ENCODE measurements at regions not wholly inside any gene's neighbourhood (a gene's known extent, or its start where the extent isn't known, plus 50 kb on each side); places are given as distances from the start of the nearest gene placed in this dataset.

DNA sequence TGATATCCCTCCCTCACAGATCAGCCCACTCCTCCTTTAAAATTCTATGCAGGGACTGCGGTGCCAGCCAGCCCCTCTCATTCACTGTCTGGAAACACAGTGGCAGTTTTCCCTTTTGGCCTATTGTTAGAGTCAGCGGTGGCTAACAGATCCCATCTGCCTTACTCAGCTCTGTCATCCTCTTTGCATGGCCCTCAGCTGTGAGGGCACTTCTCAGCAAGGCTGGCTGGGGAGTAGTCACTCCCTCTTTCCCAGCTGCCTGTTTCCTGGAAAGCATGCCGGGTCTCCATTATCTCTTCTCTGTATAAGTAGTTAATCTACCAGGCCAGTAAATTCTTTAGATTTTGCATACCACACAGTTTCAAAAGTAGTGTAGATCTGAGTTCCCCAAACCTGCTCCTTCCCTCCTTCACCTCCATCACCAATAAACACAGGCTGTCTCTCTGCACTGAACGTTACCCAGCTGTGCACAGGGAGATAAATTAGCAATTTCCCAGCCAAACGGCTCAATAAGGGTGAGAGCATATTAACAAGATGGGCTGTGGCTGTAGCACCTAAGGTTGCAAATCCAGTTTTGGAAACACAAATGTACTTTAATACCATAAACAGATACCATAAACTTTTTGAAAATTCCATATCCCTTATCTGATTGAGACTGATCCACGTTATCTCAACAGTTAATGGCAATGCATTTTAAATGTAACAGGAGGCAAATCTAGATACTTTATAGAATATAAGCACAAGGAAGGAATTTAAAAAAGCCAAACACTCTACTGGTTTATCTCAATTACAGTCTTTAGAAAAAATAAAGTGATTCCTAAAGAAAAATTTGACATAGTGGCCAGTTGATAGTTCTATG, 229.3 kb downstream of the ANKRD50 start (continued):
- no peak for TF ChIP-seq YY1 (IDR thresholded peaks at IDR 0.05; ENCODE audit: low read depth)
- peak; percentile 83 for TF ChIP-seq MXI1 (IDR thresholded peaks at IDR 0.05; ENCODE audit: low read depth, low read length)
- TF ChIP-seq EP300 (IDR thresholded peaks at IDR 0.05; ENCODE audit: borderline replicate concordance in 1 of 2, low read depth in 1 of 2, low read length in 1 of 2), result no peak
- no peak for TF ChIP-seq RAD21 (IDR thresholded peaks at IDR 0.05; ENCODE audit: low read length)
- TF ChIP-seq EZH2phosphoT487 (IDR thresholded peaks at IDR 0.05; ENCODE audit: borderline replicate concordance, low read depth), result no peak
- no peak for TF ChIP-seq RCOR1 (IDR thresholded peaks at IDR 0.05; ENCODE audit: low read length)
- no peak for TF ChIP-seq FOXM1 (IDR thresholded peaks at IDR 0.05; ENCODE audit: low read depth)
- no peak for TF ChIP-seq ELF1 (IDR thresholded peaks at IDR 0.05)
- TF ChIP-seq REST (IDR thresholded peaks at IDR 0.05; ENCODE audit: low read depth, low read length), result no peak

DNA sequence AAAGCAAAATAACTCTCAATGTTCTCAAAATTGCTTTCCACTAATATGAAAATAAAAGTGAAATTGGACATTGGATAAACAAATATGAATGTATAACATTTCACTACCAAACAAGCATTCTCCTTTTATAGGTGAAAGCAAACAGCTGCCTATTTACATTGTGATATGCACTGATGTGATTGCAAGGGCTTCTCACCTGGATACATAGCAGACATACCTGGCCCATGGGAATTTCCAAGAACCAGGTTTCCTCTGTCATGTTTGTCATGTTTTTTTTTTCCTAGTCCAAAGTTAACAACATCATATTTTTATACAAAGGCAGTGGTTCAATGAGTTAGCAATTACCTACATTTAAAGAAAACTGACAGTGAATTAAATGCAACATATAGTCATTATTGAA, 228.5 kb downstream of the ANKRD50 start:
- Histone ChIP-seq H3K36me3 (replicated peaks in 1 of 2; ENCODE audit: control insufficient read depth in 1 of 2, insufficient read depth in 2 of 2, low read length in 1 of 2) (no peaks in the 10 kb centered on the region), H2AFZ (ENCODE audit: low read depth) (no peak overlapping the region), H3K4me3 (ENCODE audit: low read depth in 2 of 2, low read length in 1 of 2) (no peak overlapping the region), H3K9ac (no peak overlapping the region), H3K4me2 (no peak overlapping the region), H3K4me1 (ENCODE audit: control insufficient read depth in 1 of 2, insufficient read depth in 2 of 2, low read depth in 1 of 2, low read length in 1 of 2) (peaks cover 3 to 13% of the 10 kb centered on the region in 2 experiments; a peak in 3 of 4 replicates), H3K9me3 (no peaks in the 10 kb centered on the region), H3K9me2 (no peaks in the 10 kb centered on the region), H3K27me3 (ENCODE audit: insufficient read depth) (no peaks in the 10 kb centered on the region), H3K27ac (ENCODE audit: low read depth in 2 of 2, low read length in 1 of 2) (peak overlapping the region in 1 of 2 experiments; percentile 82; a peak in 1 of 4 replicates), H4K20me1 (ENCODE audit: insufficient read depth) (no peaks in the 10 kb centered on the region), H3F3A (replicated peaks; ENCODE audit: insufficient read depth) (no peaks in the 10 kb centered on the region), H3K79me2 (ENCODE audit: insufficient read depth) (no peaks in the 10 kb centered on the region)
- CTCF ChIA-PET, result no interaction called here
- no peak for DNase-seq
- POLR2A ChIA-PET, result no interaction called here
- TF ChIP-seq CHD2 (IDR thresholded peaks at IDR 0.05; ENCODE audit: low read length, partially characterized antibody) (no peak), MXI1 (IDR thresholded peaks at IDR 0.05; ENCODE audit: low read depth, low read length) (no peak), GABPA (IDR thresholded peaks at IDR 0.05; ENCODE audit: low read depth) (no peak), RCOR1 (IDR thresholded peaks at IDR 0.05; ENCODE audit: low read length) (no peak), FOXJ3 (CRISPR knock-in tag; IDR thresholded peaks at IDR 0.05) (no peak), EZH2phosphoT487 (IDR thresholded peaks at IDR 0.05; ENCODE audit: borderline replicate concordance, low read depth) (no peak)
- TF ChIP-seq, protein P1, sequence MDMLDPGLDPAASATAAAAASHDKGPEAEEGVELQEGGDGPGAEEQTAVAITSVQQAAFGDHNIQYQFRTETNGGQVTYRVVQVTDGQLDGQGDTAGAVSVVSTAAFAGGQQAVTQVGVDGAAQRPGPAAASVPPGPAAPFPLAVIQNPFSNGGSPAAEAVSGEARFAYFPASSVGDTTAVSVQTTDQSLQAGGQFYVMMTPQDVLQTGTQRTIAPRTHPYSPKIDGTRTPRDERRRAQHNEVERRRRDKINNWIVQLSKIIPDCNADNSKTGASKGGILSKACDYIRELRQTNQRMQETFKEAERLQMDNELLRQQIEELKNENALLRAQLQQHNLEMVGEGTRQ (IDR thresholded peaks at IDR 0.05; ENCODE audit: borderline replicate concordance, low read depth, low read length), result no peak

Measured in SK-N-SH (cell line).